GM18870 (cell line): ENCODE measurements at regions not wholly inside any gene's neighbourhood (a gene's known extent, or its start where the extent isn't known, plus 50 kb on each side); places are given as distances from the start of the nearest gene placed in this dataset.

ENCODE experiments used
- ATAC-seq: cut with Tn5 transposase; IDR thresholded peaks from one replicate; pipeline ENCODE4 v1.9.1; 2021; ENCODE audit warnings: moderate library complexity; ENCODE audit not compliant: unreplicated experiment

- ATAC-seq = no peak
Observed at GRCh38 chr5:112616812-112617547, 120.7 kb upstream of the APC start.

GRCh38 chr5:112625246-112625645 is 112.4 kb upstream of the APC start:
- ATAC-seq = no peak

GRCh38 chr5:112625689-112626438 is 111.8 kb upstream of the APC start:
- no peak for ATAC-seq

- ATAC-seq = no peak
Observed at GRCh38 chr5:112626715-112627114, 111.0 kb upstream of the APC start.

GRCh38 chr5:112628214-112628980 is 109.3 kb upstream of the APC start:
- ATAC-seq = no peak

GRCh38 chr5:112630246-112631009 is 107.3 kb upstream of the APC start:
- ATAC-seq = no peak

GRCh38 chr5:112634166-112634565 is 103.5 kb upstream of the APC start:
- ATAC-seq = no peak

- no peak for ATAC-seq
Observed at GRCh38 chr5:112634796-112635195, 102.9 kb upstream of the APC start.

GRCh38 chr5:112635276-112635675 is 102.4 kb upstream of the APC start:
- ATAC-seq = no peak

GRCh38 chr5:112635771-112636731 is 101.6 kb upstream of the APC start:
- no peak for ATAC-seq

- ATAC-seq = no peak
Observed at GRCh38 chr5:112636751-112637150, 100.9 kb upstream of the APC start.

- ATAC-seq = no peak
Observed at GRCh38 chr5:112637343-112637742, 100.3 kb upstream of the APC start.

- ATAC-seq = no peak
Observed at GRCh38 chr5:112640546-112640945, 97.1 kb upstream of the APC start.

GRCh38 chr5:112641515-112642110 is 96.1 kb upstream of the APC start:
- no peak for ATAC-seq

- ATAC-seq = no peak
Observed at GRCh38 chr5:112642885-112643284, 94.8 kb upstream of the APC start.

- no peak for ATAC-seq
Observed at GRCh38 chr5:112643339-112643971, 94.2 kb upstream of the APC start.

- no peak for ATAC-seq
Observed at GRCh38 chr5:112646139-112646936, 91.3 kb upstream of the APC start.

GRCh38 chr5:112647428-112647827 is 90.3 kb upstream of the APC start:
- no peak for ATAC-seq
